ENCODE measurements at regions not wholly inside any gene's neighbourhood (a gene's known extent, or its start where the extent isn't known, plus 50 kb on each side); places are given as distances from the start of the nearest gene placed in this dataset.

- TF ChIP-seq CTCF (IDR thresholded peaks at IDR 0.05), result no peak
- DNase-seq (ENCODE audit: low spot score), result no peak
- Histone ChIP-seq H3K27ac (no peak overlapping the region), H3K4me3 (no peak overlapping the region)
These were observed 260.2 kb upstream of the PPARGC1A start for GRCh38 chr4:24150034-24150433.

GRCh38 chr4:24146127-24146526, 256.3 kb upstream of the PPARGC1A start:
- H3K4me3 ChIP-seq, result no peak overlapping the region
- no peak for TF ChIP-seq CTCF (IDR thresholded peaks at IDR 0.05)

GRCh38 chr4:24145591-24145990, 255.7 kb upstream of the PPARGC1A start:
- H3K4me3 ChIP-seq, result no peak overlapping the region
- no peak for DNase-seq (ENCODE audit: low spot score)
- no peak for TF ChIP-seq CTCF (IDR thresholded peaks at IDR 0.05)
- no peak overlapping the region for H3K27ac ChIP-seq

More at GRCh38 chr4:24146127-24146526, 256.3 kb upstream of the PPARGC1A start:
- H3K27ac ChIP-seq, result no peak overlapping the region
- DNase-seq (ENCODE audit: low spot score), result no peak

- H3K4me3 ChIP-seq, result no peak overlapping the region
- no peak overlapping the region for H3K27ac ChIP-seq
- TF ChIP-seq CTCF (IDR thresholded peaks at IDR 0.05), result no peak
- no peak for DNase-seq (ENCODE audit: low spot score)
These were observed 254.5 kb upstream of the PPARGC1A start for GRCh38 chr4:24144381-24144780.

- H3K4me3 ChIP-seq, result no peak overlapping the region
- no peak for DNase-seq (ENCODE audit: low spot score)
These were observed 253.9 kb upstream of the PPARGC1A start for GRCh38 chr4:24143741-24144140.

GRCh38 chr4:24141836-24142235, 252.0 kb upstream of the PPARGC1A start:
- no peak overlapping the region for H3K4me3 ChIP-seq
- DNase-seq (ENCODE audit: low spot score), result no peak
- no peak overlapping the region for H3K27ac ChIP-seq
- no peak for TF ChIP-seq CTCF (IDR thresholded peaks at IDR 0.05)

More at GRCh38 chr4:24143741-24144140, 253.9 kb upstream of the PPARGC1A start:
- no peak for TF ChIP-seq CTCF (IDR thresholded peaks at IDR 0.05)
- no peak overlapping the region for H3K27ac ChIP-seq

GRCh38 chr4:24140892-24141291, 251.0 kb upstream of the PPARGC1A start:
- no peak overlapping the region for H3K27ac ChIP-seq
- H3K4me3 ChIP-seq, result no peak overlapping the region
- no peak for TF ChIP-seq CTCF (IDR thresholded peaks at IDR 0.05)
- DNase-seq (ENCODE audit: low spot score), result no peak
